HG03108 (cell line): ENCODE measurements at regions not wholly inside any gene's neighbourhood (a gene's known extent, or its start where the extent isn't known, plus 50 kb on each side); places are given as distances from the start of the nearest gene placed in this dataset.
"Not testable (repeated sequence)": the region's sequence is repeated elsewhere in the genome, so short reads cannot be mapped to it uniquely, and the experiment has no call there.

ENCODE experiments used
- ATAC-seq: cut with Tn5 transposase; IDR thresholded peaks from one replicate; pipeline ENCODE4 v1.9.1; 2021; ENCODE audit warnings: moderate library complexity; ENCODE audit not compliant: unreplicated experiment

- no peak for ATAC-seq
Measured at GRCh38 chr5:90287036-90287435, 122.5 kb downstream of the CETN3 start.

- no peak for ATAC-seq
Measured at GRCh38 chr5:90285581-90285980, 124.0 kb downstream of the CETN3 start.

DNA sequence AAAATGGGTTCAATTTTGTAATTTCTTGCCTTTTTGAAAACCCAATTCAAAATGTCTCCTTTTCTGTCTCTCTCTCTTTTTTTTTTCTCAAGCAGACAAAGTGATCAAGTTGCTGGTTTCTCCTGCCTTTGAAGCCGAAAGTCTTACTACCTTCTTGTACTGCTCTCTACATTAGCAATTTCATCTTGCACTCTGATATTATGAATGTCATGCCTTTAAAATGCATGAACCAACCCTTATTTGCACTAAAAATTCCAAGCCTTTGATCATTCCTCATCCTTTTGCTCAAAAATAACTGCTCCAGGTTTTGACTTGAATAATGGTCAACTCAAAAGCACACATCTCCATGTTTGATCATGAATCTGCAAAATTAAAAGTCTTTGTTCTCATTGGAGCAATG lies 125.2 kb downstream of the CETN3 start:
- ATAC-seq, result no peak

- ATAC-seq, result no peak
Measured at GRCh38 chr5:90279091-90279490, 130.5 kb downstream of the CETN3 start.

- no peak for ATAC-seq
Measured at GRCh38 chr5:90274216-90274615, 135.3 kb downstream of the CETN3 start.

DNA sequence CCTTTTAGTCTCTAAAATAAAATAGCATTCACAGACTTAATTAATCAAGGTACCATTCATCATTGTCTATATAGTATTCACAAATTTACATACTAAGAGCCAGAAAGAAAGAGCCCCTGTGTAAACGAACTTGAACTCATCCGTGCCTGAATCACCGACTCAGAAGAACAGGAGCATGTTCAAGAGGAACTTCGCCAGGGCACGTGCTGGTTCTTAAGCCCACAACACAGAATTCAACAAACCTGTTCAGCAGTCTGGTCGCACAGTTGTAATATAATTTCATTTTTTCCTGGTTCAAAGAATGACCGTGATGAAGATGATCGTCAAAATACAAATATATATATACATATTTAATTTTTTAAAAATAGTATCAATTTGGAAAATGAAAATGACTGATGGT lies 141.9 kb downstream of the CETN3 start:
- ATAC-seq, result no peak

DNA sequence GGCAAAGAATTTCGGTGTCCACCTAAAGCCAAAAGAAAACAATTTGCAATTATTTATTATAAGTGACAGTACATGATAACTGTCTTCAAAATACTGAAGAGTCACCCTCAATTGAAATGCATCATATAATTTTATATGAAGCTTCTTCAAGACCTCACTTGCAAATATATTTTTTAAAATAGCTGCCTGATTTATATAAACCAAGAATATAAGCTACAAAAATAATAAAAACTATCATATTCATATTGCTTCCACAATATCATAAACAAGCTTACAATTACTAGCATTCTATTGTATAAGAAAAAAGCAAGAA lies 144.1 kb downstream of the CETN3 start:
- no peak for ATAC-seq

DNA sequence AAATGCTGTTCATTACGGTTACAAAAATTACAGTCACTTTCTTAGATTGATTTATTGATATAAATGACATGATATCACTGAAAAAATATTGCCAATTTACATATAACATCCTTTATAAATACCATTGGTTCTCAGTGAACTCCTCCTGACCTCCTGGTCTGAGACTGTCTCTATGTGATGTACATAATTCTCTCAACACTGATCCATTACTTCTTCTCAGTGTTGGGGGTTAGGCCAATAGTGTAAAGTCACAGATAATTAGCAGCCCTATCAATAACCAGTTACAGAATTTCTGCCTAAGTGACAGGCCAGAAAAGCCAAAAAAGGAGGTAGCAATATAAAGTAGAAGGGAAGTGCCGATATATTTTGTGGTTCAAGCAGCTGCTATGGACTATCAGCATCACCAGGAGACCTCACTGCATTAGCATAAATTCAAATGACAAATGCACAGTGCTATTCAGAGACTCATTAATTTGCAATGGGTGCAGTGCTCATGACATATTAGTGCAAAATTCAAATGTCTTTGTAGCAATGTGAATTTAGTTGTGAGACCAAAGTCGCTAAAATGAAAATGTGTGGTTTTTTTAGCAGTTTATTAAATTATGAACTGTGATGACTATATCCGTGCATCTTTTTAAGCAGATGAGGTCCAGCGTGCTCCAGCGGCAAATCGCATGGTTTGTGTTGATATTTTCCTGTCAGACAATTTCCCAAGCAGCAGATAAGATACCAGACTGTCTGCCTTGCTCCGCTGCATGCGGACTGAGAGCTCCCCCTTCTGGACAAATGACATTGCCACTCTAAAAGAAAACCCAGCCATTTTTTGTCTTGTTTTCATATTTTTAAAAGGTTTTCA lies 144.6 kb downstream of the CETN3 start:
- ATAC-seq, result peak; percentile 57

- no peak for ATAC-seq
Measured at GRCh38 chr5:90263102-90263820, 146.3 kb downstream of the CETN3 start.

DNA sequence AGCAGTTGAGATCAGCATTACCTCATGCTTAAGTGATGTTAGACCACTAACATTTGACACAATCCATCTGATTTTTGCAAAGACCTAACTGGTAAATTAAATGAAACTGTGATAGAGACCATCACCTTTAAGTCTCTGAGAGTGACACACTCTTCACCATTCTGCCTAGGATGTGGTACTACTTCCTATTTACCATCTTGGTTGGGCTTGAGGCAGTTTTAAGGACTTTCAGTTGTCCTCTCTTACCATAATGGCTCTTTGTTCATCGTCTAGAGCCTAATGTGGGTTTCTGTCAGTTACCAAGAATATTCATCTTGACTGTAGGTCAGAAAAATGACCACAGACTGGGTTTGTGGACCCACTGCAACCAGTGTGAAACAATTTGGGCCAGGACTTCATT lies 158.1 kb downstream of the CETN3 start:
- ATAC-seq, result no peak

GRCh38 chr5:90248640-90249039 lies 160.9 kb downstream of the CETN3 start:
- ATAC-seq, result no peak

GRCh38 chr5:90243848-90244247 lies 165.7 kb downstream of the CETN3 start:
- not testable (repeated sequence) for ATAC-seq

DNA sequence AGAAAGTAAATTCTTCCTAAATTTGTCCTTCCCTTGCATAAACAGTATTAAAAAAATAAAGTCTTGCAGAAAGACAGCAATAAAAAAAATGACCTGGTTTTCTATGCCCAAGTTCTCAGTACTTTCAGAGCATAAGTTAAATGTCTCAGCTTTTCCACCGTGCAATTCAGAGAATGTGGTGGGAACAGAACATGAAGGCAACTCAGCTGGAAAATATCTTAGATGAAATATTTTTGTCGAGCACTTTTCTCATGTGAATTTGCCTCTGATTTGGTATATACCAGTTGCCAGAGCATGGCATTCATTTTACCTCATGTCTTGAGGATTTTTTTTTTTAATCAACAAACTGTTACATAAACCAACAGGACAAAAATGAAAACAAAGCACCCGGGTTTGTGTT lies 176.1 kb downstream of the CETN3 start:
- ATAC-seq, result no peak

- no peak for ATAC-seq
Measured at GRCh38 chr5:90231688-90232087, 177.9 kb downstream of the CETN3 start.

DNA sequence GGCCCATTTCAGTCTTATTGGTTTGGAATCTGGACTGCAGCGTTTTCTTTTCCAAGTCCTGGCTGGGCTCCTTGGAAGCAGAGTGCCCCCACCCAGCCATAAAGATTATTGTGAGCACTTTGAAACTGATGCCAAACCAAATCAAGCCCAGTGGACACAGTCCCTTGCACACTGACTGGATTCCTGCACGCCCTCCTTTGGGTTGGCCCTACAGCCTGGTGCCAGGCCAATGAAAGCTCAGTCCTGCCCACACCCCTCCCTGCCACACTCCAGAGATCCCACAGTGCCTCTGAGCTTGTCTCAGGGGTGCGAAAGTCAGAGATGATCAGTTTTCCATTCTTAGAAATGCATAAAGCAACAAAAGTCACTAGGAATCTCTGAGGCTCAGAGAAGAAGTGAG lies 181.9 kb downstream of the CETN3 start:
- no peak for ATAC-seq

DNA sequence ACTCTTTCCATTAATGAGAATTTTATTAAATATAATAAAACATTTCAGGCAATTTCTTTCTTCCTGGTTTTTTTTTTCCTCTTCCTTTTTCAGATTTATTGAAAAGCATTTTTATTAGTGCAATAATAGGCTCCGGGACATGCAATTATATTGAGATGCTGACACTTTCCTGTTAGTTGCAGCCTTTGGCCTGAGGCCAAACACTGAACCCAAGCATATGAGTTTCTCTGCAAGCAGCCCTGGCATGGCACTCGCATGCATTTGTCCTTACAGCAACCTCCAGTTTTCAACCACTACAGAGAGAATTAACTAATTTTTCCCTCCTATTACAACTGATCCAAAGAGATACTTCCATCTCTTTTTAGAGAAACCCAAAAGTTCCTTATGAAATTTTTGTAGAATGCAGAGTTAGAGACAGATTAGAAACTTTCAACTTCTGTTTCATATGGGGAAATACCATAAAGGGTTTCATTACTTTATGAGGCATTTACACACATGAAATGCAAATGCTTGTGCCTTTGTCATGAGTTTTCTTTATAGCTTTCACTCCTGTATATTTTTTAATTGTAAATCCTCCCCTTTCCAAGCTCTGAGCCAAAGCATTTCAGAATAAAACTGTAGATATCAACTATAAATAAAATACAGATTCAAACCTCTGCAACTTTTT lies 183.0 kb downstream of the CETN3 start:
- no peak for ATAC-seq

GRCh38 chr5:90224342-90224741 lies 185.2 kb downstream of the CETN3 start:
- ATAC-seq, result no peak

GRCh38 chr5:90223756-90224155 lies 185.8 kb downstream of the CETN3 start:
- ATAC-seq, result no peak

- no peak for ATAC-seq
Measured at GRCh38 chr5:90221951-90222350, 187.6 kb downstream of the CETN3 start.

DNA sequence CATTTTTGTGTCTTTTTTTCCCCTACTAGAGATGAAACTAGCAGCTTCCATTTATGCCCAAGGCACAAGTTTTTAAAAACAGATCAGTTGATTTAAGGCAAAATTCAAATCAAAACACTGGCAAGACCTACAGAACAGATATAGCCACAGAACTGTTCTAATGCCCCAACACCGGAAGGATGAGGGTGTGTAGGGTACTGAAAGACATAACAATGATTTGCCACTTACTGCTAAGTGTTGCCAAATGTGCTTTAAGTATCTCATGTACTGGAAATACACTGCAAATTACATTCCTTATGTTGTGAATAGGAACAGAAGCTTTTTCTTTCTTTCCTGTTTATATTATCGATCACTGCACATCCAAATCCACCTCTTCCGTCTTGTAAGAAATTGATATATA lies 189.0 kb downstream of the CETN3 start:
- ATAC-seq, result no peak

- no peak for ATAC-seq
Measured at GRCh38 chr5:90214991-90215390, 194.6 kb downstream of the CETN3 start.

DNA sequence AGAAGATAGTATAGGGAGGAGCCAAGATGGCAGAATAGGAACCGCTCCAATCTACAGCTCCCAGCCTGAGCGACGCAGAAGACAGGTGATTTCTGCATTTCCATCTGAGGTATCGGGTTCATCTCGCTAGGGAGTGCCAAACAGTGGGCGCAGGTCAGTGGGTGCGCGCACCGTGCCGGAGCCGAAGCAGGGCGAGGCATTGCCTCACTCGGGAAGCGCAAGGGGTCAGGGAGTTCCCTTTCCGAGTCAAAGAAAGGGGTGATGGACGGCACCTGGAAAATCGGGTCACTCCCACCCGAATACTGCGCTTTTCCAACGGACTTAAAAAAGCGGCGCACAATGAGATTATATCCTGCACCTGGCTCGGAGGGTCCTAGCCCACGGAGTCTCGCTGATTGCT lies 201.2 kb downstream of the CETN3 start:
- not testable (repeated sequence) for ATAC-seq
